ENCODE measurements at regions not wholly inside any gene's neighbourhood (a gene's known extent, or its start where the extent isn't known, plus 50 kb on each side); places are given as distances from the start of the nearest gene placed in this dataset.

GRCh38 chr20:4607287-4607713 lies 79.0 kb upstream of the PRNP start (continued):
- no peak for TF ChIP-seq EZH2 (IDR thresholded peaks at IDR 0.05; ENCODE audit: low read depth, low read length, severe bottlenecking)
- no peak for TF ChIP-seq E2F6 (IDR thresholded peaks at IDR 0.05)
- TF ChIP-seq ATF2 (IDR thresholded peaks at IDR 0.05; ENCODE audit: low read length) = no peak
- TF ChIP-seq SP2 (IDR thresholded peaks at IDR 0.05; ENCODE audit: low read length) = no peak
- peak; percentile 97 for TF ChIP-seq RAD21 (IDR thresholded peaks at IDR 0.05 in 1 of 2, conservative IDR thresholded peaks at IDR 0.05 in 1 of 2; ENCODE audit: low read depth in 2 of 2, low read length in 2 of 2)
- TF ChIP-seq SIN3A (conservative IDR thresholded peaks at IDR 0.05 in 1 of 2, IDR thresholded peaks at IDR 0.05 in 1 of 2; ENCODE audit: low read depth in 1 of 2, low read length in 2 of 2) = no peak
- no peak for TF ChIP-seq GTF2F1 (IDR thresholded peaks at IDR 0.05; ENCODE audit: borderline replicate concordance, low read depth, low read length)
- TF ChIP-seq YY1 (IDR thresholded peaks at IDR 0.05; ENCODE audit: low read depth, low read length) = no peak
- TF ChIP-seq RNF2 (IDR thresholded peaks at IDR 0.05; ENCODE audit: borderline replicate concordance, low read depth, low read length, missing control alignments, poor library complexity, severe bottlenecking) = no peak
- TF ChIP-seq TEAD4 (IDR thresholded peaks at IDR 0.05; ENCODE audit: low read depth, low read length) = peak; percentile 78
- no peak for TF ChIP-seq RXRA (IDR thresholded peaks at IDR 0.05; ENCODE audit: insufficient read depth, low read depth, low read length)
- TF ChIP-seq SIRT6 (IDR thresholded peaks at IDR 0.05; ENCODE audit: low read length) = no peak

Measured in H1 (cell line).